KG1 (cell line): ENCODE measurements at regions not wholly inside any gene's neighbourhood (a gene's known extent, or its start where the extent isn't known, plus 50 kb on each side); places are given as distances from the start of the nearest gene placed in this dataset.

Experiments
- DNase-seq: peaks from one replicate; lab custom pipeline; 2025; lab: John Stamatoyannopoulos, UW

DNA sequence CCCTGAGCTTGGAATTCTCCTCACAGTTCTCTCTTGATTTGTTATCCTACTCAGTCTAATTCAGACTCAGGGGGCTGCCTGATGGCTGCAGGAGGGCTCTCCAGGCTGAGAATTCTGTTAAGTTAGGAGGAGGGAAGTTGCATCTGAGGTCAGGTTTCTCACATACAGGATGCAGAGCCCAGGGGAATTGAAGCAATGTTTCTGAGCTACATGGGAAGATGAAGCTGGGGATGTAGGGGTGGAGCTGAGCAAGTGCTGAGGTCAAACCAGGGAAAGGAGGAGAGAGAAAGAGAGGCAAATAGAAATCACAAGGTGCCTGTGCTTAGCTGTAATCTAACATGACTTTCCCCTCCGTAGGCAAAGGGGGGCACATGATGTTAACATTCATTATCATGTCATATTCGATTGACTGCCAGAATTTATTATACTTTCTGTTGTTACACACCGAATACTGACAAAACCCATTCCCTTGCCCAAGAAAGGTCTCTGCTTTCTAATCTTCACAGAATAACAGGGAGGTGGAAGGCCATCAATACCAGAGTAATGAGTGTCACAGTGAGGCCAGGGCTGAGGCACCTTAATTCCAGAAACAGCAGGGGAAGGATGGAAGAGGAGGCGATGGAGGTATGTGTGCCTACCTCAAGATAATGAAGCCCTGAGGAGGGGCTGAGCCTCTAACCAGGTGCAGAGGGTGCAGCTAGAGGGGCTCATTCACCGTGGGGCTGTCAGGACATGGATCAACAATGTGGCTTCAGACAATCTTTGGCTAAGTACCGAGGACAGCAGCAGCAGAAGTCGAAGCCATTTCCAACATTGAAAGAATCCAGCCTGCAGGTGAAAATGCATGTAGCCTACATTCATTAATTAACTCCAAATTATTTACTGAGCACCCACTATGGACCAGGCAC is 205.4 kb upstream of the SNX19 start:
- no peak for DNase-seq

DNA sequence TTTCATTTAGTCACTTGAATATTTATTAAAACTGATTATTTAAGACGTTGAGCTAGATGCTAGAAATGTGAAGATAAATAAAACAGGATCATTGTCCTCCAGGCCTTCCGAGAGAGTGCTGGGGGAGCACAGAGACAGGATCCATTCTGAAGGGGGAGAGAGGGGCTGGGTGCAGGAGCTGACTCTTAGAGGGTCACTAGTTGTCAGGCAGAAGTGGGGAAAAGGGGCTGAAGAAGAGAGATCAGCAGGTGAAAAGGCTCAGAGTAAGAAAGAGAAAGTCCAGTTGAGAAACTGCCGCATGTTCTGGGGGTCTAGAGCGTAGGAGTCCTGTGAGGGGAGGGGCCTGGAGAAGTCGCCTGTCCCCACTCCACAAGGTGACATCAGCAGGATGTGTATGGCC is 206.2 kb upstream of the SNX19 start:
- DNase-seq: no peak

DNA sequence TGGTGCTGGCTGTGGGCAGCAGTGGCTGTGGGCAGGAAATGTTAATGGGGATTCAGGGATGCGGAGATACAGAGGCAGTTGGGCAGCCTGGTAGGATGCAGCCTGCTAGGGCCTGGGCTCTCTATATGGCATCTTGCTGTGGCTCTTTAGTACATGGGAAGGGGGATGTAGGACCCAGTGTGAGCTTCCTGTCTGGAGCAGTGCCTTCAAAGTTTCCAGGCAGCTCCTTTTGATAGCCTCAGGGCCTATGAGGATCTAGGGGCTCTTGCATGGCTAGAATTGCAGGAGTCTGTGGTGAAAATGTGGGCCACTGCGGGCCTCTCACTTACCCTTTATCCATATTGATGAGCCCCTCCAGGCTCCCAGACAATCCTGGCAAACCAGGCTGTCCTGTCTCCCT is 213.2 kb upstream of the SNX19 start:
- DNase-seq: no peak

DNA sequence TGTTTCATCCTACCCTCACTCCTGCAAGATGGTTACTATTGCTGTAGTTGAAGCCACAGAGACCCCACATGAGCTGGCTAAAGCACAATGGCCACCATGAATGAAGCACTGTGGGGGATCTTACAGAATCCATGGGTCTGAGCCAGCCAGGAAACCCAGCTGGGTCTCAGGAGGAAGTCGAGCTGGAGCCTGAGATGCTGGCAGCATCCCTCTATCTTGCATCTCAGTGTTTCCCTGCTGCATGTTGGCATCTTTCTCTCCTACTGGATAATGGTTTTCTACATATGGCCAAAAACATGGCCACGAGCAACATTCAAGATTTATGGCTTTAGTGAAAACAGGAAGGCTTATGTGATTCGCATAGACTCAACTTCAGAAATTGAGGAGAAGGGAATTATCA is 219.3 kb upstream of the SNX19 start:
- no peak for DNase-seq

DNA sequence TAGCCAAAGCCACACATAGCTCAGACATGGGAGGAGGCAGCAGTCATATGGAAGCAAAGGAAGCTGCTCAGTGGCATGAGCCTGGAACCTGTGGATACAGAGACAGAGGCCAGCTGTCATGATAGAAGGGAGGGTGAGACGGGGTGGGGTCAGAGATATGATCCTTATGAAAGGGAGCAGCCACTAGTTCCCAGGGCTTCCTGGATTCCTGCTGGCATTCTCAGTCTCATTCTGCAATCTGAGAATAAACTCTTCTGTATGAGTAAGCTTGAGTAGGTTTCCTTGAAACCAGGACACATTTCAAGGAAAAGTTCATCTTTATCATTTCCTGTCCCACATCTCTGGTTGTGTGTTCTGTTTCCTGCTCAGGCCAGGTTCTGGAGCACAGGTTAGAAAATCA is 220.2 kb upstream of the SNX19 start:
- DNase-seq: no peak

DNA sequence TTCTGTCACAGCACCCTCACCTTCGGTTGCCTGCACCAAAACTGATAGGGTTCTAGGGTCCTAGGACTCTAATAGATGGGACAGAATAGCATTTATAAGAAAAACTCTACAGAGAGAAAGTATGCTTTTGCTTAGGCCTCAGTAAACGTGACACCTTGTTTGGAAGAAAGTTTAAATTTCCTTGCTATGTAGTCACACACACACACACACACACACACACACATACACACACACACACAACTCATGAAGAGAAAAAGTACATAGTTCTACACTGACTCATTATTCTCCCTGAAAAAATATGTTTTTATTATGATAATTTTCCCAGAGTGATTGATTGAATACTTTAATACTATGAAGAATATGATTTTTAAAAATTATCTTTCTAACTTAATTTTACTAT is 220.8 kb upstream of the SNX19 start:
- DNase-seq: no peak

DNA sequence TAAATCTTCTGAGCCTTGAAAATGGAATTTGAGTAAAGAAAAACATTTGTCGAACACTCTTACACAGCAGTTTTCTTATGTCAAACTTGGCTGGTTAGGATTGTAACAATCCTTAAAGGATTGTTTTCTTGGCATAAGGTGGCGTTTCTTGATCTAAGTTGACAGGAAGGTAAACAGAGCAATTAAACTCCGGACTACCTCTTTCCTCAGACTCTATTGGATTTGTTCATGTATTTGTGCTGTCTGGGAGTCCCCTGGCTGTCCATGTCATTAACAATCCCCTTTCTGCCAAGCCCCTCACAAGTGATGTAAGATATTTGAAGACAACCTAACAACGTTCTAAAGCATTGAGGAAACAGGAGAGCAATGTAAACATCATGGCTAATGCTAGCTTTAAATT is 222.5 kb upstream of the SNX19 start:
- no peak for DNase-seq

DNA sequence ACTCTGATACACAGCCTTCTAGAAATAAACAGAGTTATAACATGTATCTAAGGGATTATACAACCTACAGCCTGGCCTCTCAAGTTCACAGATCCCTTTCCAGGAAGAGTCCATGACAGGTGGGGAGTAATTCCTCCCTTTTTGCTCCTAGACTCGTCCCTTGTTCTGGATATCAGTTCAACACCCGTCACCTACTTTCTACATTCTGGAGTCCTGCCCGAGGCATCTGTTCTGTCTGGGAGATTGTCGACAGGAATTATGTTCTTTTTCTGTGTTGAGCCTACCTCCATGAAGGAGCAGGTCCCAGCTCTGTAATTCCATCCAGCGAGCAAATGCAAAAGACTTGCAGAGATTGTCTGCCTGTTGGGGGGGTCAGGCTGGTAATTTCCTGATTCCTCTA is 224.6 kb upstream of the NTM start:
- DNase-seq: no peak

DNA sequence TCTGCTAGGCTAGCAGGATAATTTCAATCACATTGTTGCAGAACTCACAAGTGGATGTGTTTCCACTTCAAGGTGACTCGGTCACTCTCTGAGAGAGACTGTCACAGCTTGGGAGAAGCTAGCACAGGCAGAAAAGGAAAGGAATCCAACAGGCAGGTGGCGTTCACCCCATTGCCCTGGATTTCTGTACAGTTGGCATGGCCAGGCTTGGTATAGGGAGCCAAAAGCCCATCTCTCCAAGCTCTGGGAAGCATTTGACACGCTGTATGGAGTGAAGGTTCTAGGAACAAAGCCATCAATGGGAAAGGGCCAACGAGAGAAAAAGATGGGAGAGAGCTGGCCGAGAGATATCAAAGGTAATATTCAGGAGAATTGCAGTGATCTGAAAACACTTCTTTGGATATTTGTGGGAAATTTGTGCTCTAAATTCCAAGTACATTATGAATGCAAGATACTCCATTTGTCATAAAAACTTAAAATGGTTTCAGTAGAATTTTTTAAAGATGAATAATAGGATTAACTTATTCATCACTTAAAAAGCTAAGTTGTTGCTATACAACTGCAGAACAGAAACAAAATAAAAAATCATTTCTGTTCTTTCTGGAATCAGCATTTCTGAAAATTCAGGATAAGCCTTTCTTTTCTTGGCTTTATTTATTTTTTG is 223.5 kb upstream of the NTM start:
- no peak for DNase-seq

DNA sequence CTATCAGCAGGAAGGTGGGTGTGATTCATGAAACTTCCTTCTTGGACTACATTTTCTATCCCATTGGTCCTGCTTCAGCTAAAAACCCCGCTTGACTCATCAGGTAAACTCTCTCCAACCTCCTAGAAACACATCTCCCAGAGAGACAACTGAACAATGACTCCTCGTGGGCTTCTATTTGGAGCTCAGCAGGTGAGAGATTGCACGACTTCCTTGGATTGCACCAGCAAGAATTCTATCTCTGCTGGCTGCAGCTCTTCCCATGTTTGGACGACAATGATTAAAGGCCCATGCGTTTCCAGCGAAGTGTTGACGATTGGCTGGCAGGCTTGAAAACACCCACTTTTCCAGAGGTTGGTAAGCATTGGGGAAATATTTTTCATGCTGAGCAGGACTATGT is 216.1 kb upstream of the NTM start:
- no peak for DNase-seq

DNA sequence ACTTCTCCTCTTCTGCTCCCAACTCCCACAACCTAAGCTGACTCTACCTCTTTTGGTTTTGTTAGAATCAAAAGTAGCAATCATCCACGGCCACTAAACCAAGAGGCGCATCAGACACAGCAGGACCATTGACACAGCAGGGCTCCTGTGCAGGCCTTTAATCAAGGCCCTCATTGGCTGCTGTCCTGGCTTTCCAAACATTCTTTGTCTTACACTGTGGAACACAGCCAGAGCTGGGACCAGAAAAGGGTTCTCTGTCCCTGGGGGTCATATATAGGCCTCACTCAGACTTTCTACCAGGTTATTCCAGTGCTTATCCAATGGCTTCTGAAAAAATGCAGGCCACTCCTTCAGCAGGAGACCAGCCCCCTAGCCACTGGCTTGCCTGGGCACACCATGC is 212.7 kb upstream of the NTM start:
- DNase-seq: no peak

DNA sequence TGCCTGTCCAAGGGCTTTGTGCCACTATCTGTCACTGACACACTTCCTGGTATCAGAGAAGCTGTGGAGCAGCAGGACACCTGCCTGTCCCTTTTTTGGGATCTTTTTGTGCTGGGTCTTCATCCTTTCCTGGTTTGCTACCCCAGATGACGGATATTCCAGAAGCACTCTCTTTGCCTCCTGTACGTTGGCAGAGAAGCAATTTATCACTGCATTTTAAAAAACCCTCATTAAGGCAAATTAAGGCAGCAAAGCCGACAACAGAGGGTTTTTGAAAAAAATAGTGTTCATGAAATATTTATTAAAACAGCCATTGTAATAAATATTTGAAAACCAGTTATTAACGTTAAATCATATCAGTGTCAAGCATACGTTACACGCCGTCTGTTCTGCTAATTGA is 209.6 kb upstream of the NTM start:
- no peak for DNase-seq

DNA sequence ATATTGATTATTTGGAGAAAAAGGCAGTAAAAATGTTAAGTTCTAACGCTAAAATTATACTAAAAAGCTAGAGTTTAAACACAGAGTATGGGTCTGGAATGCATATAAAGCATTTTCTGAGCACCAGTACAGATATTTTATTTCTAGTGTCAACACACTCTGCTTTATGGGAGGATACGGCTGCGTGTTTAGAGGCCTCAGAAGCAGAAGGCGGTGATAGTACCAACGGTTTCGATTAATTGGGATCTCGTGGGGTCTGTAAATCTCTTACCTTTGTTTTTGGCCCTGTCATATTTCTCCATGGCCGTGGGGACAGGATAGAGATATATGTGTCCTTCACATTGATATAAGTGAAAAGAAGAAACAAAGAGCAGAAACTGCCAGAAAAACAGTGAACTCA is 206.8 kb upstream of the NTM start:
- no peak for DNase-seq

DNA sequence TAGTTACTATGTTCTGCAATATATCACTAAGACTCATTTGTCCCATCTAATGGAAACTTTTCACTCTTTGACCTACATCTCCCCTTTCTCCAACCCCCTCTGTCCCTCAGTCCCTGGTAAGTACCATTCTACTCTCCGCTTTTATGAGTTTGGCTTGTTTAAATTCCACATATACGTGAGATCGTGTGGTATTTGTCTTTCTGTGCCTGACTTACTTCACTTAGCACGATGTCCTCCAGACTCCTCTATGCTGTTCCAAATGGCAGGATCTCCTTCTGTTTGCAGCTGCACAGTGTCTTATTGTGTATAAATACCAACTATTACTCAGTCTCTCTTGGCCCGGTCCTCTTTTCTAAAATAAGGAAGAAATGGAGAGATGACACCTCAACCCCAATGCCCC is 205.4 kb upstream of the NTM start:
- DNase-seq: no peak

DNA sequence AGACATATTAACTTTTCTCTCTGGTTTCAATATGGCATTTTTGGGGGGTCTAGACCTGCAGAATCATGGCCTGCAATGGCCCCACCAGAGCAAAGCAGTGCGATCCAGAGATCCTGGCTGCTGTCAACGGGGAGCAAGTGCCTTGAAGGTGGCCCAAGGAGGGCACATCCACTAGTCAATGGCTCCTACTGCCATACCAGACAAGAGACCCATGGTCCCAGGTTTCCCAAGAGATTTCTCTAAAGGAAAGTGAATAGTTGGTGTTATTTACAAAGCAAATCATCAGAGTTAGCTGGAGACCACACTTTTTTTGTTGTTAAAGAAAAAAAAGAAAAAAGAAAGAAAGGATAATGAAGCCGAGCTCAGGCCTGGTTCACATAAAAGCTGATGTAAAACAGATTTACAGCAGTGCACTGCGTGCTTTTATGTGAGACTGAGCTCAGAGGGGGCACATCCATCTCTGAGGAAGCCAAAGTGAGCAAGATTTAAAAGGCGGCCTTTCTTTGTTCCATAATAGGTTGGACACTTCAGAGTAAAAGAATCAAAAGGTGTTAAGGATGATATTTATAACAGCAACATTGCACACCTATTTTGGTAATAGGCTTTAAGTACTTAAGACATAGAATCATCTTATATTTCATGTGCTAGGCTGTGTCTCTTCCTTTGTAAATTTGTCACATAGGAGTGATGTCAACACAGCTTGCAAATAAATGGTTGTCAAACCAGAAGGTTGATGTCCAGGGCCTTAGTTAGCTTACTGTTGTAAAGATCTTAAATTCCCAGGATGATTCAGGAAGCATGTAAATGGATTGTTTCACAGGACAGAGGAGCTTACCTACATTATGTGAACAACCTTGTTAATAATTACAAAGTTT is 201.3 kb upstream of the NTM start:
- DNase-seq: no peak

DNA sequence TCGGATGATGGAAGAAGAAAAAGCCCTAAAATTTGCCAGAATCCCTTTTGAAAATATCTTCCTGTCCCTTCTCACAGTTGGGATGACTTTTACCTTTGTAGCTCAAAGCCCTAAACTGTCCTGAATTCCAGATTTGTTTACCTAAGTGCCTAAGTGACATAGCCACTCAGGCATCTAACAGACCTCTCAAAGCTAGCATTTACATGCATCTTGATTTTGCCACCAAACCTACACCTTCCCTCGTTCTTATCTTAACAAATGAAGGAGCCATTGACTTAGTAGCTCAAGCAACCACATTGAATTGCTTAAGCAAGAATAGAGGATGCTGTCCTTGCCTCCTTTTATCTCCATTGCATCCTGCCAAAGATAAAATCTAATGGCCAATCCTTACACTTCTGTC is 198.4 kb upstream of the NTM start:
- no peak for DNase-seq

DNA sequence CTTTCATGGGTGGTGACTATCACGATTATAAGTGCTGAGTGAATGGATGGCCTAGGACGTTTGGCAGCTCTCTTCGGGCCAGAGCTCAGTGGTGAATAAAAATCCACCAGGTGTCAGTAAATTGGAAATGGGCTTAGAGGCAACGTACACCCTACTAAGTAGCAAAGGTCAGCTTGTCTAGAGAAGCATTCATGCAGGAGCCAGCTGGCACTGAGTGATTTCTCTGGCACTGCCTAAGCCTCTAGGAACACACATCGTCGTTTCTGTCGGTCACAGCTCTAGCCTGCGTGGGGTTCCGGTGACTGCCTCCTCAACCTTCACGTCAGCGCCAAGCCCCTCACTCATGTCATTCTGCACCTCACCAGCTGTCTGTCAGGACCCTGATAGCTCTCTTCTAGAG is 192.4 kb upstream of the NTM start:
- no peak for DNase-seq

DNA sequence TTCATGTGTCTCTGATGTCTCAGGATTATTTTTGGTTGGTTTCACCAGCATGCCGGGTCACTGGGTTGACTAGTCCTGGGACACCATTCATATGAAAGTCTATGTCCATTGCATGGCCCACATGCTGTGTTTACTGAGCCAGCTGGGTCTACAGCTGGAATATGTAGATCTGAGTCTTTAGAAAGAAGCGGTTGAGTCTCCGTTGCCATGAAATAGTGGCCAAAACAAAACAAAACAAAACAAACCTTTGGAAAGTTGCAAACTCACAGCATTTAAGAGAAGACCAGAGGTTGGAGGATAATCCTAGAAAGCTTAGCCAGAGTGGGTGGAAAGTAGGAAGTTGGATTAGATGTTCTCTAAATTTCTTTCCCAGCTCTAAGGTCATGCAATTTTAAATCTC is 191.8 kb upstream of the NTM start:
- no peak for DNase-seq

DNA sequence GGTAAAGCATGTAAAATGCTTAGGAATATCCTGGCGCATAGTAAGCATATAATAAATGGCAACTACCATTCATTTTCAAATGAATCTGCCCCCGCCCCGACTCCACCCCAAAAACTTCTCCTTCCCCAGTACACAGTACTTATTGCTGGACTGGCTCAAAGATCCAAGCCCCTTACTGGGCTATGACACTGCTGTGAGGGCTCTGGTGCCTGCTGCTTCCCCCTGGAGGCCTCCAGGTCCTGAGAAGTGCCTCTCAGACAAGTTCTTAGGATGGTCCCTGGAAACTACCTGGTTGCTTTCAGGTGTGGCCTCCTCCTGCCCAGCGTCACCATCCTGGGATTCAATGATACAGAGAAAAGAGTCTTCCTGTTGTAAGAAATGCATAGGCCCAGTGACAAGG is 190.6 kb upstream of the NTM start:
- no peak for DNase-seq

DNA sequence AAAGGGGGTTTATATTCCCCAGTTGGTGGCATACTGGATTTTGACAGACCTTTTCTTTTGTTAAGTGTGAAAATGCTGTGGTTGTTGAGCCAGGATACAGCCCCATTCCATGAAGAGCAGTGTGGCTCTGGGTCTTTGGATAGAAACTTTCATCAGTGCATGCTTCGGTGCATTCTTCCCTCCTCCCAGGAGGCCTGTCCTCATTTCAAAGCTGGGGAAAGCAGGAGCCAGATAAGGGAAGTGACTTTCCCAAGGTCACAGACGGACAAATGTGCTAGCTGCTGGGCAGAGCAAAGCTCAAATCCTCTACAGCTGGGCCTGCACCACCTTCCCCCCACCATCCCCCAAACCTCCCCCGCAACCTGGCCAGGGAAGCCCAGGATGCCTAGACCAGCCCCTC is 184.5 kb upstream of the NTM start:
- DNase-seq: no peak

DNA sequence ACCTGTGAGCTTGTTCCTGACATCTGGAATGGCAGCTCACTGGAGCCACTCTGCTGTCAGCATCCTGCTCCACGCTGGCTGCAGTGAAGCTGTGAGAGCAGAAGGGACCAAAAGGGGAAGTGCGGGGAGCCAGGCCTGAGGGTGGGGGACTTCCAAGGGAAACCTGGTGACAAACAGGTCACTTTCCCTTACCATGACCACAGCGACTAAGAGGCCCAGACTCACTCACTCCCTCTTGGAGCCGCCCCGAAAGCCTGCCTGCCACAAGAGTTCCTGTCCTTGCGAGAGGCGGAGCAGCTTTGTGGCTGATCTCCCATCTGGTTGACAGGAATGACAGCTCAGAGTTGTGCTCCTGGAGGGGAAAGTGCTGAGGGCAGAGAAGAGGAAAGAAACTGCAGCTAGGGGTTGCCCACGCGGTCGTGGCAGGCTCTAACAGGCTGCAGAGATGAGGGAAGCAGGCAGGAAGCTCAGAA is 183.8 kb upstream of the NTM start:
- no peak for DNase-seq

DNA sequence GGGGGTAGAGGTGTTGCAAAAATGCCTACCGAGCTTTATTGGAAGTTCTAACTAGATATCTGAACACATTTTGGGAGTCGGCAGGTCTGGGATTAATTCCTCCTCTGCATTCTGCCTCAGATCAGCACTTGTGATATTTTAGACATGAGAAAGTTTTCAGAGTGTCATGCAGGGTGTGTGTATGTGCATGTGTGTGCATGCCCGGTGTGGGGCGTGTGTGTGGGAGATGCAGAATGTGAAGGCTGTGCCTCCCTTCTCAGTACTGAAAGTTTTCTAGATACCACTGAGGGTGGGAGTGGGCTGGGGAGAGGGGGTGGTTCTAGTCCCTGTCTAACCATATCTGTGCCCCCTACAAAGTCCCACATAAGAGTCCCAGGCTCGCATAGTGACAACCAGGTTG is 180.0 kb upstream of the NTM start:
- DNase-seq: no peak

DNA sequence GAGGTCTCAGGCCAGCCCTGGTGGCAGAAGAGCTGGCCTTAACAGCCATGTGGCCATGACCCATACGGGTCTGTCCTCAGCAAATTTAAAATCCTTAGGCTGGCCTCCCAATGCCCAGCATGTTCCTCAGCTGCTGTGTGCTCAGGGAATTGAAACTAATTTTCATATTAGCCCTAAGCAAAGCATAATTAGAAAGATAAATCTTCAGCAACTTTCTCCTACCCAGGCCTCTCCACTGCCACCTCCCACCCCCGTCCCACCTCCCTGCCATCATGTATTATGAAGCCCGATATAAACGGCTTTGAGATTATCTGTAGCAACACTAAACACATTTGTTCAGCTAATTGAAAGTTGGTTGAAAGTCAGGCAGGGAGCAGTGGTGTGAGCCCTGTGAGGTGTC is 178.8 kb upstream of the NTM start:
- no peak for DNase-seq
